WTC11 (cell line): ENCODE measurements at regions not wholly inside any gene's neighbourhood (a gene's known extent, or its start where the extent isn't known, plus 50 kb on each side); places are given as distances from the start of the nearest gene placed in this dataset.

Source experiments
- ATAC-seq: fragments of 200-7000 bp; cut with Tn5 transposase; 2 replicates; pipeline ENCODE4 v1.10.0; 2021; ENCODE audit warnings: mild to moderate bottlenecking, moderate library complexity
- CTCF ChIA-PET: fragments of 300-600 bp; sonication (Branson Sonifier 250); formaldehyde crosslinking; loops from one replicate; lab custom pipeline; 2021; ENCODE audit warnings: antibody characterized with exemption; lab: Charles Lee
- POLR2A ChIA-PET: fragments of 350-600 bp; sonication (Branson Sonifier 250); formaldehyde crosslinking; loops from one replicate; lab custom pipeline; 2021; ENCODE audit warnings: antibody characterized with exemption; lab: Charles Lee
- DNase-seq: peaks from one replicate; pipeline ENCODE4 v3.0.0; 2021; ENCODE audit warnings: low spot score
- H3K27ac Mint-ChIP-seq: 2 replicates; pipeline ENCODE4 v1.8.0; 2021; ENCODE audit warnings: mixed read lengths
- H3K27me3 Mint-ChIP-seq: 2 replicates; pipeline ENCODE4 v1.8.0; 2021; ENCODE audit warnings: low read depth, mild to moderate bottlenecking, moderate library complexity, mixed read lengths
- H3K36me3 Mint-ChIP-seq: 2 replicates; pipeline ENCODE4 v1.8.0; 2021; ENCODE audit warnings: mixed read lengths
- H3K4me1 Mint-ChIP-seq: 2 replicates; pipeline ENCODE4 v1.8.0; 2022; ENCODE audit warnings: mixed read lengths
- H3K4me3 Mint-ChIP-seq: 2 replicates; pipeline ENCODE4 v1.8.0; 2021; ENCODE audit warnings: mild to moderate bottlenecking, moderate library complexity, mixed read lengths
- H3K9me3 Mint-ChIP-seq: 2 replicates; pipeline ENCODE4 v1.8.0; 2021; ENCODE audit warnings: mixed read lengths
- CBFB ChIP-seq: sonication (generic); formaldehyde crosslinking; IDR thresholded peaks from 2 replicates; pipeline ENCODE4 v1.8.1; 2022; ENCODE audit warnings: mild to moderate bottlenecking, low read depth, missing genetic modification reagents
- CREB1 ChIP-seq: sonication (generic); formaldehyde crosslinking; IDR thresholded peaks from 2 replicates; pipeline ENCODE4 v1.8.0; 2023; ENCODE audit warnings: mild to moderate bottlenecking, missing genetic modification reagents
- CREM ChIP-seq: sonication (generic); formaldehyde crosslinking; IDR thresholded peaks from 2 replicates; pipeline ENCODE4 v1.8.1; 2022; ENCODE audit warnings: mild to moderate bottlenecking, missing genetic modification reagents, moderate library complexity
- ESRRA ChIP-seq: sonication (generic); formaldehyde crosslinking; IDR thresholded peaks from 2 replicates; pipeline ENCODE4 v1.8.1; 2022; ENCODE audit warnings: mild to moderate bottlenecking, missing genetic modification reagents, borderline replicate concordance
- FOXJ3 ChIP-seq: sonication (generic); formaldehyde crosslinking; IDR thresholded peaks from 2 replicates; pipeline ENCODE4 v1.9.0; 2021; ENCODE audit warnings: missing genetic modification reagents, mild to moderate bottlenecking, borderline replicate concordance
- GRHL2 ChIP-seq: fragments of 250-450 bp; sonication (Bioruptor Pico); IDR thresholded peaks from 2 replicates; pipeline ENCODE4 v1.8.0; 2022; ENCODE audit warnings: mild to moderate bottlenecking, moderate library complexity; ENCODE audit not compliant: insufficient replicate concordance, severe bottlenecking
- GTF2I ChIP-seq: fragments of 250-450 bp; sonication (Bioruptor Pico); conservative IDR thresholded peaks from 2 replicates; pipeline ENCODE4 v1.4.0; 2021; ENCODE audit warnings: mild to moderate bottlenecking
- HMGA2 ChIP-seq: fragments of 250-450 bp; sonication (Bioruptor Pico); IDR thresholded peaks from 2 replicates; pipeline ENCODE4 v1.4.0; 2021; ENCODE audit warnings: mild to moderate bottlenecking, moderate library complexity
- MYBL2 ChIP-seq: sonication (generic); formaldehyde crosslinking; IDR thresholded peaks from 2 replicates; pipeline ENCODE4 v1.8.1; 2023; ENCODE audit warnings: mild to moderate bottlenecking, moderate library complexity, missing genetic modification reagents
- NFE2L1 ChIP-seq: sonication (generic); formaldehyde crosslinking; IDR thresholded peaks from 2 replicates; pipeline ENCODE4 v1.8.1; 2023; ENCODE audit warnings: missing genetic modification reagents
- SMAD3 ChIP-seq: sonication (generic); formaldehyde crosslinking; IDR thresholded peaks from 2 replicates; pipeline ENCODE4 v1.8.0; 2022; ENCODE audit warnings: missing genetic modification reagents, mild to moderate bottlenecking, borderline replicate concordance
- SP1 ChIP-seq: sonication (generic); formaldehyde crosslinking; conservative IDR thresholded peaks from 2 replicates; pipeline ENCODE4 v1.8.1; 2022; ENCODE audit warnings: missing genetic modification reagents
- ZNF121 ChIP-seq: sonication (generic); formaldehyde crosslinking; IDR thresholded peaks from 2 replicates; pipeline ENCODE4 v1.8.0; 2023; ENCODE audit warnings: missing genetic modification reagents
- ZNF232 ChIP-seq: sonication (generic); formaldehyde crosslinking; IDR thresholded peaks from 2 replicates; pipeline ENCODE4 v1.8.0; 2022; ENCODE audit warnings: mild to moderate bottlenecking, missing genetic modification reagents
- ZNF396 ChIP-seq: fragments of 250-450 bp; sonication (Bioruptor Pico); IDR thresholded peaks from 2 replicates; pipeline ENCODE4 v1.8.0; 2021; ENCODE audit warnings: mild to moderate bottlenecking, moderate library complexity, borderline replicate concordance
- ZNF416 ChIP-seq: fragments of 250-450 bp; sonication (Bioruptor Pico); IDR thresholded peaks from 2 replicates; pipeline ENCODE4 v1.9.0; 2021; ENCODE audit warnings: mild to moderate bottlenecking, inconsistent platforms
- TF ChIP-seq, protein P1 (sequence below): sonication (generic); formaldehyde crosslinking; IDR thresholded peaks from 2 replicates; pipeline ENCODE4 v1.8.1; 2022; ENCODE audit warnings: low read depth, missing genetic modification reagents, borderline replicate concordance
- TF ChIP-seq, protein P2 (sequence below): fragments of 250-450 bp; sonication (Bioruptor Pico); IDR thresholded peaks from 2 replicates; pipeline ENCODE4 v1.8.0; 2021; ENCODE audit warnings: mild to moderate bottlenecking
- TF ChIP-seq, protein P3 (sequence below): sonication (generic); formaldehyde crosslinking; IDR thresholded peaks from 2 replicates; pipeline ENCODE4 v1.8.0; 2022; ENCODE audit warnings: mild to moderate bottlenecking, missing genetic modification reagents
- TF ChIP-seq, protein P4 (sequence below): sonication (generic); formaldehyde crosslinking; IDR thresholded peaks from 2 replicates; pipeline ENCODE4 v1.8.0; 2022; ENCODE audit warnings: missing genetic modification reagents
- TF ChIP-seq, protein P5 (sequence below): sonication (generic); formaldehyde crosslinking; IDR thresholded peaks from 2 replicates; pipeline ENCODE4 v1.8.0; 2022; ENCODE audit warnings: mild to moderate bottlenecking, missing genetic modification reagents

DNA sequence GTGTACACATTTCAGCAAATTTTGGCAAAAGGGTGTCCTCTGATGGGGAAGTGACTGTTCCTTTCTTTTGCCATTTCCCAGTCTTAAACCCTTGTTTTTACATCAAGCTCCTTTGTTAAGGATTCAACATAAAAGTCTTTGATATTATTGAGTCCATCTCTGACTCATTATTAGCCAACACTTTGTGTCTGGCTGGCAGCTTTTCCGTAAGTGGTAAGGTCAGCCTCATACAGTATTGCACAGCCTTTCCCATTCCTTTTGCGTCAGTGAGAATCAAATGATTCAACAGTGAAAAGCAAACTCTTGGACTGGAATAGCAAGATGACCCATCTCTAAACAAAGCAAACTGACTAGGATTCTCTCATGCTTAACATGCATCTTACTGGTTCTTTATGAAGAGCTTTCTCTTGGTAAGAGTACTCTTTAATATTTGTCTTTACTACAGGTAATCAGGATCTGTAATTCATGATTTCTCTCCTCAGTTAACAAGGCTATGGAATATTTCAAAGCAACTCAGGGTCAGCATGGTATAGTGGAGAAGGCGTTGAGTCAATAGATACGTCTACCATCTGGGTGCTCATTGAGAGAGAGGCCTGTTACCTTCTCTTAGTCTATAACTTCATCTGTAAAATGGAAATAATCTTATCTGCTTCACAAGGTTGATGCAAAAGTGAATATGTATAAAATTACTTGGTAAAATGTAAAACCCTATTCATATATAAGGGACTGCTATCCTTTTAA is 183.6 kb downstream of the PRL start:
- H3K27me3 Mint-ChIP-seq: no peaks in the 10 kb centered on the region
- H3K36me3 Mint-ChIP-seq: peaks cover 15% of the 10 kb centered on the region
- ChIA-PET CTCF (no interaction called here), POLR2A (no interaction called here)
- H3K4me3 Mint-ChIP-seq: no peak overlapping the region
- TF ChIP-seq ZNF121 (CRISPR knock-in tag) (no peak), GTF2I (CRISPR knock-in tag) (no peak), CBFB (CRISPR knock-in tag) (no peak)
- DNase-seq (no peak), ATAC-seq (no peak)
- no peak overlapping the region for H3K27ac Mint-ChIP-seq
- peaks cover 5% of the 10 kb centered on the region; the same call in 1 of the 2 replicates for H3K4me1 Mint-ChIP-seq
- H3K9me3 Mint-ChIP-seq: 0 out of 2 replicates have a peak, but pooled peaks cover 4% of the 10 kb centered on the region

DNA sequence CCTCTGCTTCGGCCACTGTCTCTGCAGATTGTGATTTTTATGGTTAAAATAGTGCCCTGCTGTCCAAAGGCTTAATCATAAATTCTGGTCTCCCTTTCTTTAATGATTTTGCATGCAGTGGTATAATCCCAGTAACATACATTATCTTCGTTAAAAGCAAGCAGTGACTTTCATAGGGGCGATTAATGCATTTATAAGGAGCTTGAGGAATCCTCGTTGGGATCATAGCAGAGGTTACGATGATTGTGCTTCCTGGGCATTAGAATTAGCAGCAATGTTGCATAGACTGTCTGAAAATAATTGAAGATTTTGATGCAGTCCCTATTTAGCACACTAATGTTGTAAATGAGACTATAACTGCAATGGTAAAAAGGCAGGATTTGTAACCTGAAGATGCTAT is 181.3 kb downstream of the PRL start:
- Mint-ChIP-seq H3K4me3 (no peak overlapping the region), H3K4me1 (peaks cover under 1% of the 10 kb centered on the region; the same call in 1 of the 2 replicates), H3K9me3 (peaks cover 12% of the 10 kb centered on the region), H3K36me3 (peaks cover 33% of the 10 kb centered on the region), H3K27ac (no peak overlapping the region), H3K27me3 (no peaks in the 10 kb centered on the region)
- POLR2A ChIA-PET: interaction anchor here (0.6 kb wide), 1 partner anchor 527 kb away, joined by 7 read pairs; no protein-coding TSS in a partner anchor
- DNase-seq (no peak), ATAC-seq (no peak)
- CTCF ChIA-PET: no interaction called here
- TF ChIP-seq SMAD3 (CRISPR knock-in tag) (no peak), HMGA2 (CRISPR knock-in tag) (no peak), SP1 (CRISPR knock-in tag) (no peak), ESRRA (no peak), FOXJ3 (CRISPR knock-in tag) (no peak), CREM (no peak), ZNF416 (CRISPR knock-in tag) (no peak), GRHL2 (CRISPR knock-in tag) (no peak), ZNF232 (CRISPR knock-in tag) (no peak), NFE2L1 (no peak), ZNF396 (no peak), CREB1 (CRISPR knock-in tag) (no peak), MYBL2 (CRISPR knock-in tag) (no peak)
- TF ChIP-seq, protein P1, sequence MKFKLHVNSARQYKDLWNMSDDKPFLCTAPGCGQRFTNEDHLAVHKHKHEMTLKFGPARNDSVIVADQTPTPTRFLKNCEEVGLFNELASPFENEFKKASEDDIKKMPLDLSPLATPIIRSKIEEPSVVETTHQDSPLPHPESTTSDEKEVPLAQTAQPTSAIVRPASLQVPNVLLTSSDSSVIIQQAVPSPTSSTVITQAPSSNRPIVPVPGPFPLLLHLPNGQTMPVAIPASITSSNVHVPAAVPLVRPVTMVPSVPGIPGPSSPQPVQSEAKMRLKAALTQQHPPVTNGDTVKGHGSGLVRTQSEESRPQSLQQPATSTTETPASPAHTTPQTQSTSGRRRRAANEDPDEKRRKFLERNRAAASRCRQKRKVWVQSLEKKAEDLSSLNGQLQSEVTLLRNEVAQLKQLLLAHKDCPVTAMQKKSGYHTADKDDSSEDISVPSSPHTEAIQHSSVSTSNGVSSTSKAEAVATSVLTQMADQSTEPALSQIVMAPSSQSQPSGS: no peak
- TF ChIP-seq, protein P2, sequence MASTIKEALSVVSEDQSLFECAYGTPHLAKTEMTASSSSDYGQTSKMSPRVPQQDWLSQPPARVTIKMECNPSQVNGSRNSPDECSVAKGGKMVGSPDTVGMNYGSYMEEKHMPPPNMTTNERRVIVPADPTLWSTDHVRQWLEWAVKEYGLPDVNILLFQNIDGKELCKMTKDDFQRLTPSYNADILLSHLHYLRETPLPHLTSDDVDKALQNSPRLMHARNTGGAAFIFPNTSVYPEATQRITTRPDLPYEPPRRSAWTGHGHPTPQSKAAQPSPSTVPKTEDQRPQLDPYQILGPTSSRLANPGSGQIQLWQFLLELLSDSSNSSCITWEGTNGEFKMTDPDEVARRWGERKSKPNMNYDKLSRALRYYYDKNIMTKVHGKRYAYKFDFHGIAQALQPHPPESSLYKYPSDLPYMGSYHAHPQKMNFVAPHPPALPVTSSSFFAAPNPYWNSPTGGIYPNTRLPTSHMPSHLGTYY (CRISPR knock-in tag): no peak
- TF ChIP-seq, protein P3, sequence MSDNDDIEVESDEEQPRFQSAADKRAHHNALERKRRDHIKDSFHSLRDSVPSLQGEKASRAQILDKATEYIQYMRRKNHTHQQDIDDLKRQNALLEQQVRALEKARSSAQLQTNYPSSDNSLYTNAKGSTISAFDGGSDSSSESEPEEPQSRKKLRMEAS (CRISPR knock-in tag): no peak
- TF ChIP-seq, protein P4, sequence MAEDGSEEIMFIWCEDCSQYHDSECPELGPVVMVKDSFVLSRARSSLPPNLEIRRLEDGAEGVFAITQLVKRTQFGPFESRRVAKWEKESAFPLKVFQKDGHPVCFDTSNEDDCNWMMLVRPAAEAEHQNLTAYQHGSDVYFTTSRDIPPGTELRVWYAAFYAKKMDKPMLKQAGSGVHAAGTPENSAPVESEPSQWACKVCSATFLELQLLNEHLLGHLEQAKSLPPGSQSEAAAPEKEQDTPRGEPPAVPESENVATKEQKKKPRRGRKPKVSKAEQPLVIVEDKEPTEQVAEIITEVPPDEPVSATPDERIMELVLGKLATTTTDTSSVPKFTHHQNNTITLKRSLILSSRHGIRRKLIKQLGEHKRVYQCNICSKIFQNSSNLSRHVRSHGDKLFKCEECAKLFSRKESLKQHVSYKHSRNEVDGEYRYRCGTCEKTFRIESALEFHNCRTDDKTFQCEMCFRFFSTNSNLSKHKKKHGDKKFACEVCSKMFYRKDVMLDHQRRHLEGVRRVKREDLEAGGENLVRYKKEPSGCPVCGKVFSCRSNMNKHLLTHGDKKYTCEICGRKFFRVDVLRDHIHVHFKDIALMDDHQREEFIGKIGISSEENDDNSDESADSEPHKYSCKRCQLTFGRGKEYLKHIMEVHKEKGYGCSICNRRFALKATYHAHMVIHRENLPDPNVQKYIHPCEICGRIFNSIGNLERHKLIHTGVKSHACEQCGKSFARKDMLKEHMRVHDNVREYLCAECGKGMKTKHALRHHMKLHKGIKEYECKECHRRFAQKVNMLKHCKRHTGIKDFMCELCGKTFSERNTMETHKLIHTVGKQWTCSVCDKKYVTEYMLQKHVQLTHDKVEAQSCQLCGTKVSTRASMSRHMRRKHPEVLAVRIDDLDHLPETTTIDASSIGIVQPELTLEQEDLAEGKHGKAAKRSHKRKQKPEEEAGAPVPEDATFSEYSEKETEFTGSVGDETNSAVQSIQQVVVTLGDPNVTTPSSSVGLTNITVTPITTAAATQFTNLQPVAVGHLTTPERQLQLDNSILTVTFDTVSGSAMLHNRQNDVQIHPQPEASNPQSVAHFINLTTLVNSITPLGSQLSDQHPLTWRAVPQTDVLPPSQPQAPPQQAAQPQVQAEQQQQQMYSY (CRISPR knock-in tag): no peak
- TF ChIP-seq, protein P5, sequence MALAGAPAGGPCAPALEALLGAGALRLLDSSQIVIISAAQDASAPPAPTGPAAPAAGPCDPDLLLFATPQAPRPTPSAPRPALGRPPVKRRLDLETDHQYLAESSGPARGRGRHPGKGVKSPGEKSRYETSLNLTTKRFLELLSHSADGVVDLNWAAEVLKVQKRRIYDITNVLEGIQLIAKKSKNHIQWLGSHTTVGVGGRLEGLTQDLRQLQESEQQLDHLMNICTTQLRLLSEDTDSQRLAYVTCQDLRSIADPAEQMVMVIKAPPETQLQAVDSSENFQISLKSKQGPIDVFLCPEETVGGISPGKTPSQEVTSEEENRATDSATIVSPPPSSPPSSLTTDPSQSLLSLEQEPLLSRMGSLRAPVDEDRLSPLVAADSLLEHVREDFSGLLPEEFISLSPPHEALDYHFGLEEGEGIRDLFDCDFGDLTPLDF (CRISPR knock-in tag): no peak
